IMR-90 (cell line): ENCODE measurements at regions not wholly inside any gene's neighbourhood (a gene's known extent, or its start where the extent isn't known, plus 50 kb on each side); places are given as distances from the start of the nearest gene placed in this dataset.

ENCODE experiments used
- CTCF ChIP-seq: conservative IDR thresholded peaks from 2 replicates; pipeline ENCODE4 v1.5.1; 2012; ENCODE audit warnings: mild to moderate bottlenecking, low read depth, low read length, improper control_type of control experiment
- POLR2A ChIP-seq: IDR thresholded peaks from 2 replicates; pipeline ENCODE4 v1.6.1; 2012; ENCODE audit warnings: mild to moderate bottlenecking, low read depth, low read length
- RFX5 ChIP-seq: IDR thresholded peaks from 2 replicates; pipeline ENCODE4 v1.8.0; 2012; ENCODE audit warnings: low read depth, mild to moderate bottlenecking, low read length, moderate library complexity

- no peak for TF ChIP-seq CTCF
- TF ChIP-seq RFX5: no peak
- no peak for TF ChIP-seq POLR2A
Measured at GRCh38 chr12:105455261-105455660, 124.8 kb downstream of the C12orf75 start.
